Keratinocyte (primary cell): ENCODE measurements at regions not wholly inside any gene's neighbourhood (a gene's known extent, or its start where the extent isn't known, plus 50 kb on each side); places are given as distances from the start of the nearest gene placed in this dataset.

Experiments used
- DNase-seq: peaks from one replicate; pipeline ENCODE4 v3.0.0-alpha.2; 2011; ENCODE audit warnings: low read depth, missing footprints, low spot score
- FAIRE-seq: peaks from 2 replicates; lab custom pipeline; 2011; peaks lifted over from hg19 to GRCh38; lab: Jason Lieb, UNC
- H2AFZ ChIP-seq: 2 replicates; pipeline ENCODE4 v1.6.0; 2012; ENCODE audit warnings: low read length, control low read depth, inconsistent platforms; ENCODE audit not compliant: control insufficient read depth
- H3K27ac ChIP-seq: 2 replicates; pipeline ENCODE4 v1.5.1; 2011; ENCODE audit warnings: low read length; ENCODE audit not compliant: control insufficient read depth, insufficient read depth
- H3K27me3 ChIP-seq: 3 replicates; pipeline ENCODE4 v1.6.0; 2011; ENCODE audit warnings: low read length; ENCODE audit not compliant: control insufficient read depth, insufficient read depth; ENCODE audit errors: extremely low read depth
- H3K36me3 ChIP-seq, 2 experiments: 2 replicates in 1 of 2; 3 replicates in 1 of 2; pipeline ENCODE4 v1.5.1; 2011; ENCODE audit warnings: low read length in 2 of 2, mild to moderate bottlenecking in 1 of 2; ENCODE audit not compliant: control insufficient read depth in 2 of 2, insufficient read depth in 2 of 2; ENCODE audit errors: extremely low read depth in 1 of 2
- H3K4me1 ChIP-seq: 3 replicates; pipeline ENCODE4 v1.5.1; 2011; ENCODE audit warnings: low read length; ENCODE audit not compliant: control insufficient read depth, insufficient read depth; ENCODE audit errors: extremely low read depth
- H3K4me2 ChIP-seq: 3 replicates; pipeline ENCODE4 v1.6.0; 2011; ENCODE audit warnings: low read depth, low read length; ENCODE audit not compliant: control insufficient read depth, insufficient read depth; ENCODE audit errors: extremely low read depth
- H3K4me3 ChIP-seq, 3 experiments: fragments of 200-600 bp in 1 of 3; sonication (generic) in 1 of 3; 2 replicates in 2 of 3; 3 replicates in 1 of 3; pipeline ENCODE4 v1.5.1; 2011 to 2016; ENCODE audit warnings: low read length in 3 of 3, mild to moderate bottlenecking in 3 of 3, control low read depth in 2 of 3, inconsistent platforms in 1 of 3, low read depth in 1 of 3, mixed read lengths in 1 of 3, mixed run types in 1 of 3, moderate library complexity in 1 of 3; ENCODE audit not compliant: control insufficient read depth in 2 of 3, insufficient read depth in 2 of 3; ENCODE audit errors: extremely low read depth in 1 of 3
- H3K79me2 ChIP-seq: 2 replicates; pipeline ENCODE4 v1.6.0; 2012; ENCODE audit warnings: low read length; ENCODE audit not compliant: control insufficient read depth, insufficient read depth
- H3K9ac ChIP-seq: 3 replicates; pipeline ENCODE4 v1.6.0; 2011; ENCODE audit warnings: low read length; ENCODE audit not compliant: control insufficient read depth, insufficient read depth; ENCODE audit errors: extremely low read depth
- H3K9me1 ChIP-seq: 3 replicates; pipeline ENCODE4 v1.6.0; 2011; ENCODE audit warnings: low read length; ENCODE audit not compliant: control insufficient read depth, insufficient read depth; ENCODE audit errors: extremely low read depth
- H3K9me3 ChIP-seq: 2 replicates; pipeline ENCODE4 v1.5.1; 2012; ENCODE audit warnings: low read depth, low read length; ENCODE audit not compliant: control insufficient read depth
- H4K20me1 ChIP-seq: 3 replicates; pipeline ENCODE4 v1.6.0; 2011; ENCODE audit warnings: low read length; ENCODE audit not compliant: control insufficient read depth, insufficient read depth; ENCODE audit errors: extremely low read depth
- EZH2 ChIP-seq: IDR thresholded peaks from one replicate; pipeline ENCODE4 v1.6.1; 2012; ENCODE audit warnings: inconsistent platforms, mild to moderate bottlenecking, low read length, moderate library complexity
- dilution Hi-C: fragments of 300-500 bp; cut with MboI; formaldehyde crosslinking; loops from one replicate; pipeline ENCODE4 v1.7.0; 2020; ENCODE audit warnings: low sequenced_read_pairs; ENCODE audit not compliant: extremely low pct_ligation_motif_present
- TF ChIP-seq, protein P1 (sequence below), 3 experiments: IDR thresholded peaks in 1 of 3; conservative IDR thresholded peaks in 1 of 3; optimal IDR thresholded peaks in 1 of 3; 2 replicates in 2 of 3; 3 replicates in 1 of 3; pipeline versions ENCODE3 to v1.5.1; 2011; ENCODE audit warnings: low read length in 3 of 3, mild to moderate bottlenecking in 3 of 3, moderate library complexity in 2 of 3, control low read depth in 1 of 3, inconsistent platforms in 1 of 3; ENCODE audit not compliant: insufficient read depth in 2 of 3; ENCODE audit errors: extremely low read depth in 1 of 3

- Histone ChIP-seq H3K36me3 (no peaks in the 10 kb centered on the region), H3K27me3 (no peaks in the 10 kb centered on the region), H3K4me1 (no peaks in the 10 kb centered on the region), H3K9me3 (no peaks in the 10 kb centered on the region), H3K4me3 (no peak overlapping the region), H3K4me2 (no peak overlapping the region), H2AFZ (no peak overlapping the region), H3K79me2 (no peaks in the 10 kb centered on the region), H3K27ac (no peak overlapping the region), H3K9me1 (no peaks in the 10 kb centered on the region), H3K9ac (no peak overlapping the region), H4K20me1 (no peaks in the 10 kb centered on the region)
- dilution Hi-C loops, result no loop called here
- no peak for DNase-seq
- TF ChIP-seq, protein P1, sequence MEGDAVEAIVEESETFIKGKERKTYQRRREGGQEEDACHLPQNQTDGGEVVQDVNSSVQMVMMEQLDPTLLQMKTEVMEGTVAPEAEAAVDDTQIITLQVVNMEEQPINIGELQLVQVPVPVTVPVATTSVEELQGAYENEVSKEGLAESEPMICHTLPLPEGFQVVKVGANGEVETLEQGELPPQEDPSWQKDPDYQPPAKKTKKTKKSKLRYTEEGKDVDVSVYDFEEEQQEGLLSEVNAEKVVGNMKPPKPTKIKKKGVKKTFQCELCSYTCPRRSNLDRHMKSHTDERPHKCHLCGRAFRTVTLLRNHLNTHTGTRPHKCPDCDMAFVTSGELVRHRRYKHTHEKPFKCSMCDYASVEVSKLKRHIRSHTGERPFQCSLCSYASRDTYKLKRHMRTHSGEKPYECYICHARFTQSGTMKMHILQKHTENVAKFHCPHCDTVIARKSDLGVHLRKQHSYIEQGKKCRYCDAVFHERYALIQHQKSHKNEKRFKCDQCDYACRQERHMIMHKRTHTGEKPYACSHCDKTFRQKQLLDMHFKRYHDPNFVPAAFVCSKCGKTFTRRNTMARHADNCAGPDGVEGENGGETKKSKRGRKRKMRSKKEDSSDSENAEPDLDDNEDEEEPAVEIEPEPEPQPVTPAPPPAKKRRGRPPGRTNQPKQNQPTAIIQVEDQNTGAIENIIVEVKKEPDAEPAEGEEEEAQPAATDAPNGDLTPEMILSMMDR (optimal IDR thresholded peaks at IDR 0.05 in 1 of 3, IDR thresholded peaks at IDR 0.05 in 1 of 3, conservative IDR thresholded peaks at IDR 0.05 in 1 of 3; ENCODE audit: extremely low read depth in 1 of 3, insufficient read depth in 2 of 3, low read length in 3 of 3), result no peak
- TF ChIP-seq EZH2, result no peak
- no peak for FAIRE-seq
These were observed 184.2 kb upstream of the CTSO start for GRCh38 chr4:156137679-156138473.

- Histone ChIP-seq H3K79me2 (no peaks in the 10 kb centered on the region), H3K27ac (no peak overlapping the region), H3K9me1 (no peaks in the 10 kb centered on the region), H3K27me3 (no peaks in the 10 kb centered on the region), H3K4me1 (no peaks in the 10 kb centered on the region), H3K4me3 (no peak overlapping the region), H3K9ac (no peak overlapping the region), H2AFZ (no peak overlapping the region), H3K9me3 (no peaks in the 10 kb centered on the region), H3K4me2 (no peak overlapping the region), H3K36me3 (no peaks in the 10 kb centered on the region), H4K20me1 (no peaks in the 10 kb centered on the region)
- DNase-seq, result no peak
- no peak for FAIRE-seq
- TF ChIP-seq EZH2, result no peak
- TF ChIP-seq, protein P1 (optimal IDR thresholded peaks at IDR 0.05 in 1 of 3, IDR thresholded peaks at IDR 0.05 in 1 of 3, conservative IDR thresholded peaks at IDR 0.05 in 1 of 3; ENCODE audit: extremely low read depth in 1 of 3, insufficient read depth in 2 of 3, low read length in 3 of 3), result no peak
- dilution Hi-C loops, result no loop called here
These were observed 178.5 kb upstream of the CTSO start for GRCh38 chr4:156132196-156132595.
